ENCODE measurements at regions not wholly inside any gene's neighbourhood (a gene's known extent, or its start where the extent isn't known, plus 50 kb on each side); places are given as distances from the start of the nearest gene placed in this dataset.

DNA sequence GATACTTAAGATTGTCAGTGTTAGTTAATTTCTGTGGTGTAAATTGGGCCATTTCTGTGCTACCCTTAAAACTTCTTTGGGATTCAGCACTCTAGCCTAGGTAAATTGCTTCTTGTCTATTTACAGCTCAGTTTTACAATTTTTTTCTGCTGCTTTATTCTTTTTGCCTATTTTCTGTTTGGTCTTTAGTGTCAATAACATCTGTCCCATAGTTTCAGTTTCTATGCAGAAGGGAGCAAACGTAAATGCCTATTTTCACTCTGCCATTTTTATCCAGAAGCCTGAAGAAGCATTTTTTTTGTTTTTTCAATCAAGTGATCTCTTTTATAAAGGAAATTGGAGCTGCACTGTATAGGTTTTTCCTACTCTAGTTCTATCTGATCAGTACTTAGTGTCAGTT, 564.9 kb upstream of the MEX3C start:
- TF ChIP-seq, protein P1, sequence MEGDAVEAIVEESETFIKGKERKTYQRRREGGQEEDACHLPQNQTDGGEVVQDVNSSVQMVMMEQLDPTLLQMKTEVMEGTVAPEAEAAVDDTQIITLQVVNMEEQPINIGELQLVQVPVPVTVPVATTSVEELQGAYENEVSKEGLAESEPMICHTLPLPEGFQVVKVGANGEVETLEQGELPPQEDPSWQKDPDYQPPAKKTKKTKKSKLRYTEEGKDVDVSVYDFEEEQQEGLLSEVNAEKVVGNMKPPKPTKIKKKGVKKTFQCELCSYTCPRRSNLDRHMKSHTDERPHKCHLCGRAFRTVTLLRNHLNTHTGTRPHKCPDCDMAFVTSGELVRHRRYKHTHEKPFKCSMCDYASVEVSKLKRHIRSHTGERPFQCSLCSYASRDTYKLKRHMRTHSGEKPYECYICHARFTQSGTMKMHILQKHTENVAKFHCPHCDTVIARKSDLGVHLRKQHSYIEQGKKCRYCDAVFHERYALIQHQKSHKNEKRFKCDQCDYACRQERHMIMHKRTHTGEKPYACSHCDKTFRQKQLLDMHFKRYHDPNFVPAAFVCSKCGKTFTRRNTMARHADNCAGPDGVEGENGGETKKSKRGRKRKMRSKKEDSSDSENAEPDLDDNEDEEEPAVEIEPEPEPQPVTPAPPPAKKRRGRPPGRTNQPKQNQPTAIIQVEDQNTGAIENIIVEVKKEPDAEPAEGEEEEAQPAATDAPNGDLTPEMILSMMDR (IDR thresholded peaks at IDR 0.05), result no peak
- no peak for DNase-seq (ENCODE audit: low spot score in 2 of 2)
- no peaks in the 10 kb centered on the region for H3K36me3 ChIP-seq
- no peaks in the 10 kb centered on the region for H3K27me3 ChIP-seq
- H3K4me1 ChIP-seq, result no peaks in the 10 kb centered on the region
- intact Hi-C loops (cut with DNase I), result no loop called here
- H3K27ac ChIP-seq, result no peak overlapping the region
- no peak overlapping the region for H3K4me3 ChIP-seq
- no peaks in the 10 kb centered on the region for H3K9me3 ChIP-seq

DNA sequence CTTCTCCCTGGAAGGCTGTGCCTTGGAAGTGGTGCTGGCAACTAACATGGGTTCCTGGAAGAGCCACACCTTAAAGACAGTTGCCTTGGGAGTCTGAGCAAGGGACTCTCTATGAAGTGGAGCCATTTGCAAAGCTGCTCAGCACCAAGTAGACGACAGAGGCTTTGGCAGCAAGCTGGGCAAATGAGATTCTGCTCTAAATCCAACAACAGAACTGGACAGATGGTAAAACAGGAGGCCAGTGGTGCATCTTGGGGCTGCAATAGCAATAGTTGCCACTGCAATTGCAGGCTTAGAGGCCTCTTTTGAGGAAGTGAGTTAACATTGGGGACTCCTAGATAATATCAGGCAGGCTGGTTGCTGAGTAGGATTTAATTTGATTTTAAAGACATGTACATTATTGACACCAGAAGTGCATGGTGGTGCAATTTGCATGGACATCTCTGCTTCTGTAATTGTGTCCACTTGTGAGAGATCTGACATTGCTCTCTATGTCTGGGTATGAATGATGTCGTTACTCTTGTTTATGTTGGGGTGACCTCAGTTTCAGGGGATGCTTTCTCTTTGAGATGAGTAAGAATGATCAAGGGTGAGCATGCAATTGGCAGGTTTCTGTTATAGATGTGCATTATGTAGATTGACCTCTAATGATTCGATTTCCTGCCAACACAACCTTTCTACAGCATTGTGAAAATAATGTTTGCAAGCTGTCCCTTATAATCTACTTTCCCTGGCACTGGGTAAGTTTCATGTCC, 568.3 kb upstream of the MEX3C start:
- H3K27ac ChIP-seq, result no peak overlapping the region
- TF ChIP-seq, protein P1 (IDR thresholded peaks at IDR 0.05), result no peak
- no peak overlapping the region for H3K4me3 ChIP-seq
- no peaks in the 10 kb centered on the region for H3K27me3 ChIP-seq
- DNase-seq (ENCODE audit: low spot score in 2 of 2), result no peak
- intact Hi-C loops (cut with DNase I), result no loop called here
- no peaks in the 10 kb centered on the region for H3K36me3 ChIP-seq
- no peaks in the 10 kb centered on the region for H3K4me1 ChIP-seq
- H3K9me3 ChIP-seq, result no peaks in the 10 kb centered on the region

DNA sequence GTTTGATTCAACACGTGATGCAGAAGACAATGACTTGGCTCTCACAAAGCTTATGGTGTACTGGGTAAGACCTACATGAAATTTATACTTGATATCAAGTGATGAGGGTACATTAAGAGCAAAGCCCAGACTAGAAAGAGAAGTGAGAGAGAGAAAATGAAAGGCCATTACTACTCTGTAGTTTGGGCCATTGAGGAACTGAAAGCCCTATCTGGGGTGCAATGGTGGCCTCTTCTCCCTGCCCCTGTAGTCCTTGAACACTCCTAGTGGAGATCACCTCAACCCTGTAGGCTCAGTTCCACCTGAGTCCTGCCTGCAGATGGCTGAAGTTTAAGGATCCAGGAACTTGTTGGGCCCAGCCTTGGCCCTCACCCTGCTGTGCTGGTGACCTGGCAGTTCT, 569.8 kb upstream of the MEX3C start:
- TF ChIP-seq, protein P1 (IDR thresholded peaks at IDR 0.05), result no peak
- H3K4me3 ChIP-seq, result no peak overlapping the region
- DNase-seq (ENCODE audit: low spot score in 2 of 2), result no peak
- H3K9me3 ChIP-seq, result no peaks in the 10 kb centered on the region
- no peaks in the 10 kb centered on the region for H3K27me3 ChIP-seq
- no peaks in the 10 kb centered on the region for H3K4me1 ChIP-seq
- H3K27ac ChIP-seq, result no peak overlapping the region
- intact Hi-C loops (cut with DNase I), result no loop called here
- no peaks in the 10 kb centered on the region for H3K36me3 ChIP-seq

DNA sequence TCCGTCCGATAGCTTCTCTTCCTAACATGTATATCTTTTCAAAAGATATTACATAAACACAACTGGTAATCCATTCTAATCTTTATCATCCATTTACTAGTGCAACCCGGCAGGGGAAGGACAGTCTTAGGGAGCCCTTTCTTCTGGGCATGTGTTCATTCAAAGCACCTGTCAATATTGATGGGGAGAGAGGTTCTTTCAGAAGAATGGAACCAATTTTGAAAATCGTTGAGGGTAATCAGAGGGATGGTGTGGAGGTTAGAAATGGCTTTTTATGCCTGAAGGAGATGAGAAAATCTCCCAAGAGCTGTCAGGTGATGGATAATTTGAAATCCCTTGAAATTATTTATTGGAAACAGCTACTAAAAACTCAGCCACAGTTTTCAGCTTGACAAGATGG, 561.9 kb upstream of the DCC start:
- no peak for DNase-seq (ENCODE audit: low spot score in 2 of 2)
- Histone ChIP-seq H3K36me3 (no peaks in the 10 kb centered on the region), H3K27ac (no peak overlapping the region), H3K27me3 (no peaks in the 10 kb centered on the region), H3K4me1 (no peaks in the 10 kb centered on the region), H3K9me3 (no peaks in the 10 kb centered on the region), H3K4me3 (no peak overlapping the region)
- intact Hi-C loops (cut with DNase I), result no loop called here
- TF ChIP-seq, protein P1 (IDR thresholded peaks at IDR 0.05), result no peak

DNA sequence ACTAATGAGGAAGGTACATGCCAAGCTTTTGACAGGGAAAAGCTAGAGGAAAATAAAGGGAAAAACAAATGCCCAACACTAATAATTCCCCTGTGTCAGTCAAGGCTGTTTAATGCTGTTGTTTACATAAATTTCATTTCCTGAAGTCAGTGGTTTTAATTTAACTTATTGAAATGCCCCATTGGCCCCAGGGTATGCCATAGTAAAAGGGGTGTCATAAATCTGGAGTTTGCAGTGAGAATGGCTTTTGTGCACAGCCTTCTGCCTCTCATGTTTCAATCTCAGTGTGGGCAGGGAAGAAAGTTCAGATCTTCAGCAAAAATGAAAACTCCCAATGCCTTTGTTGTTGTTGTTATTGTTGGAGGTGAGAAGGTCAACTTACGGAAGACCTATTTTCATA, 550.1 kb upstream of the DCC start:
- Histone ChIP-seq H3K27me3 (no peaks in the 10 kb centered on the region), H3K36me3 (no peaks in the 10 kb centered on the region), H3K4me1 (no peaks in the 10 kb centered on the region), H3K9me3 (no peaks in the 10 kb centered on the region), H3K4me3 (no peak overlapping the region), H3K27ac (no peak overlapping the region)
- no peak for DNase-seq (ENCODE audit: low spot score in 2 of 2)
- TF ChIP-seq, protein P1 (IDR thresholded peaks at IDR 0.05), result no peak
- intact Hi-C loops (cut with DNase I), result no loop called here

DNA sequence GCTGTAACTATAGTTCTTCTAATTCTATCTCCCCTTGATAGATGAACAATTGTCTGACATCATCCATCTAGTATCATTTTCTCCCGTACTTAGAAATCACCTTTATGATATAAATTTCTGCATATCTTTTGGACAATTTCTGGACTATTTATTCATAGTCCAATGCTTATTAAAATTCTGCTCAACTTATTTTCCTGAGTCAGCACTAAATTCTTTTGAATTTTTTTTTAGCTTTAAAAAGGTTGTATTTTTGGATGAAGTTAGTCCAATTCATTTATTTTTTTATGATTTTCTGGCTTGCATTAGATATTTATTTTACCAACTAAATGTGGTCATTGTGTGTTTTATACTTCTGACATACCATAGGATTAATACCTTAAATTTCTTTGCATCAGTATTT, 538.5 kb upstream of the DCC start:
- intact Hi-C loops (cut with DNase I), result no loop called here
- TF ChIP-seq, protein P1 (IDR thresholded peaks at IDR 0.05), result no peak
- no peaks in the 10 kb centered on the region for H3K4me1 ChIP-seq

More for the DNA sequence above, 538.5 kb upstream of the DCC start:
- no peak overlapping the region for H3K27ac ChIP-seq
- H3K36me3 ChIP-seq, result no peaks in the 10 kb centered on the region
- no peaks in the 10 kb centered on the region for H3K27me3 ChIP-seq
- DNase-seq (ENCODE audit: low spot score in 2 of 2), result no peak
- H3K4me3 ChIP-seq, result no peak overlapping the region
- peaks cover 0 to 4% of the 10 kb centered on the region in 2 donors for H3K9me3 ChIP-seq

Measured in ascending aorta (tissue), 2 donors.